C4-2B (cell line): ENCODE measurements at regions not wholly inside any gene's neighbourhood (a gene's known extent, or its start where the extent isn't known, plus 50 kb on each side); places are given as distances from the start of the nearest gene placed in this dataset.

Experiments used
- H3K27ac ChIP-seq: fragments of 450-650 bp; 2 replicates; pipeline ENCODE4 v1.5.1; 2017
- ZFX ChIP-seq: fragments of 450-650 bp; IDR thresholded peaks from 2 replicates; pipeline ENCODE4 v1.6.1; 2017
- TF ChIP-seq, protein P1 (sequence below): fragments of 450-650 bp; conservative IDR thresholded peaks from 2 replicates; pipeline ENCODE4 v1.5.1; 2017; ENCODE audit warnings: mild to moderate bottlenecking

DNA sequence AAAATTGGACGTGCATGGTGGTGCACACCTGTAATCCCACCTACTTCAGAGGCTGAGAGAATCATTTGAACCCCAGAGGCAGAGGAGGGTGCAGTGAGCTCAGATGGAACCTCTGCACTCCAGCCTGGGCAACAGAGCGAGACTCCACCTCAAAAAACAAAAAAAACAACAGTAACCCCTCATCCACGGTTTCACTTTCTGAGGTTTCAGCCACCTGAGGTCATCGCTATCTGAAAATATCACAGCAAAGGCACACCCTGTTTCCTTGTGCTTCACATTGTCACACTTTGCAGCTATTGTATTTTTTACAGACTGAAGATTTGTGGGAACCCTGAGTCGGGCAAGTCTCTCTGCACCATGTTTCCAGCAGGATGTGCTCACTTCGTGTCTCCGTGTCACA is 54.1 kb upstream of the FOXQ1 start:
- no peak overlapping the region for H3K27ac ChIP-seq
- TF ChIP-seq, protein P1, sequence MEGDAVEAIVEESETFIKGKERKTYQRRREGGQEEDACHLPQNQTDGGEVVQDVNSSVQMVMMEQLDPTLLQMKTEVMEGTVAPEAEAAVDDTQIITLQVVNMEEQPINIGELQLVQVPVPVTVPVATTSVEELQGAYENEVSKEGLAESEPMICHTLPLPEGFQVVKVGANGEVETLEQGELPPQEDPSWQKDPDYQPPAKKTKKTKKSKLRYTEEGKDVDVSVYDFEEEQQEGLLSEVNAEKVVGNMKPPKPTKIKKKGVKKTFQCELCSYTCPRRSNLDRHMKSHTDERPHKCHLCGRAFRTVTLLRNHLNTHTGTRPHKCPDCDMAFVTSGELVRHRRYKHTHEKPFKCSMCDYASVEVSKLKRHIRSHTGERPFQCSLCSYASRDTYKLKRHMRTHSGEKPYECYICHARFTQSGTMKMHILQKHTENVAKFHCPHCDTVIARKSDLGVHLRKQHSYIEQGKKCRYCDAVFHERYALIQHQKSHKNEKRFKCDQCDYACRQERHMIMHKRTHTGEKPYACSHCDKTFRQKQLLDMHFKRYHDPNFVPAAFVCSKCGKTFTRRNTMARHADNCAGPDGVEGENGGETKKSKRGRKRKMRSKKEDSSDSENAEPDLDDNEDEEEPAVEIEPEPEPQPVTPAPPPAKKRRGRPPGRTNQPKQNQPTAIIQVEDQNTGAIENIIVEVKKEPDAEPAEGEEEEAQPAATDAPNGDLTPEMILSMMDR, result no peak
- TF ChIP-seq ZFX, result no peak

DNA sequence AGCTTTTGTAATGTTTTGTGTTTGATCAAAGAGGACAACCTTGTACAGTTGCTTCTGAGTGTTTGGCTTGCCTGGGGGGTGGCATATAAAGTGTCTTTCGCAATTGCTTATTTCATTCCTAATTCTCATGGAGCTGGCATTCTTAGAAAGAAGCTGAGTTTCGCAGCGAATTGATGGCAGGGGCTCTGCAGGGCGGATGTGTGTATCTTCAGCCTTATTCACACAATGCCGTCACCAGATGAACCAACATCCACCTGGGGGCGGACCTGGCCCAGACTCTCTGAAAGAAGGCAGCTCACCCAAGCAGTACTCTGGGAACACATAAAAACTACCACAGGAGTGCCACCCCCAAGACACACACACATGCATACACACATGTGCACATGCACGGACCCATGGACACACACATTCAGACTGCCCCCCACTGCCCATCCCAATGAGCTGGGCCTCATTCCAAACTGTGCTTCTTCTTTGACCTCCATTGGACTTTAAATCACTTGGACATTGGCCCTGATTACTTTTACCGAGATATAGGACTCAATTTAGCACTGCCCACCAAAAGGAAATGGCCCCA is 55.4 kb upstream of the FOXQ1 start:
- no peak overlapping the region for H3K27ac ChIP-seq
- TF ChIP-seq ZFX, result no peak
- TF ChIP-seq, protein P1, result no peak

DNA sequence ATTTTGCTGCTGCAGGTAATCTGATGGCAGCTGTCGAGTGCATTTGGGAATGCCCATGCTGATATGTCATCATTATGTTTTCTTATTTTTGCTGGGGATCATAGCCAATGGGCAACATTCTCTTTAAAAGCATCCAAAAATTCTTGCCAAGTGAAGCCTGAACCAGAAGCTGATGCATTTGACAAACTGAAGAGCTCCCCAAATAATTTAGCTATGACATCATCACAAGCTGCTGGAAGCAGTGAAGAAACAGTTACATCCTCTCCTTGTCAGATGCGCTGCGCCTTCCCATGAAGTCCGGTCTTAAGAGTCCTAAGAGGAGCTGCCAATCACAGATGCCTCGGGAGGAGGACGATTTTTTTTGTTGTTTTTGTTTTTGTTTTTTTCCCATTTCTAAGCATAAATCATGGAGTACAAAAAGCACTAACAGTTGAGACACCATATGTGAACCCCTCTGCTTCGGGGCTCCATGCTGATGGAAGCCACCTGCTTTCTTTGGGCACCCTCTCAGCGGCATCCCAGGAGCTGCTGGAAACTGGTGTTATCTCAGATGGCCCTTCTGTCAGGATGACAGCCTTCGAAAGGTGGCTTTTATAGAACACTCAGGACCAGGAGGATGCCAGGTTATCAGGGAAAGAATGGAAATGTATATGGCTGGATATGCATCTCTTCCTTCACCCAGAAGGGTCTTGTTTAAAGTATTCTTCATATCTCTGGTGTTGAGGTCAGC is 56.1 kb upstream of the FOXQ1 start:
- H3K27ac ChIP-seq, result no peak overlapping the region
- TF ChIP-seq, protein P1, result no peak
- no peak for TF ChIP-seq ZFX

DNA sequence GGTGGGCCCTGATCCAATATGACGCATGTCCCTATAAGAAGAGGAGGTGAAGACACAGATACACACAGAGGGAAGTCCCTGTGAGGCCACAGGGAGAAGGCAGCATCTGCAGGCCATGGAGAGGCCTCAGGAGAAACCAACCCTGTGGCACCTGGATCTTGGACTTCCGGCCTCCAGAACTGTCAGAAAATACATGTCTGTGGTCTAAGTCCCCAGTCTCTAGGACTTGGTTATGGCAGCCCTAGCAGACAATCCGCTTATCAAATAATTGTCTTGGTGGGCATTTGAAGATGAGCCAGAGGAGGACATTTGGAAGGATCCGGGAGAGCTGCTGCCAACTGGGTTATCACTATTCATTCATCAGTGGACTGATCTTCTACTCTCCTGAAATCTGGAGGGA is 57.6 kb upstream of the FOXQ1 start:
- no peak for TF ChIP-seq ZFX
- TF ChIP-seq, protein P1, result no peak
- H3K27ac ChIP-seq, result peak overlapping the region; percentile 0; the same call in 1 of the 2 replicates

DNA sequence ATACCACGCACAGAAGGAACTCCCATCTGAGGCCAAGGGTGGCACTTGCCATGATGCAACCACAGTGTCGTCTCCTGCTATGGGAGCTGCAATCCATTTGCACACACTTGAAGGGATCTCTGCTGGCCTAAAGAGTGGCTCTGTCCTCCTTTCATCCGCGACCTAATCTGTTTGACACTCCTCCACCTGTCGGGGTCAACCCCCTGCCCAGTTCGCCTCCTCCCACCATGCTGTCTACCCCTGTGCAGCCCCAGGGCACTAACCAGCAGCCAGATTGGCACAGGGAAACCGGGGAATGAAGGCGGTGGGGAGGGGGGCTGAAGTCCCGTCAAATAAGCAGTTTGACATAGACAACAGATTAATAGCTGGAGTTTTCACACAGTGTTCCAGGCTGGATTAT is 58.1 kb upstream of the FOXQ1 start:
- TF ChIP-seq ZFX, result no peak
- TF ChIP-seq, protein P1, result no peak
- peak overlapping the region; percentile 0; the same call in 1 of the 2 replicates for H3K27ac ChIP-seq

DNA sequence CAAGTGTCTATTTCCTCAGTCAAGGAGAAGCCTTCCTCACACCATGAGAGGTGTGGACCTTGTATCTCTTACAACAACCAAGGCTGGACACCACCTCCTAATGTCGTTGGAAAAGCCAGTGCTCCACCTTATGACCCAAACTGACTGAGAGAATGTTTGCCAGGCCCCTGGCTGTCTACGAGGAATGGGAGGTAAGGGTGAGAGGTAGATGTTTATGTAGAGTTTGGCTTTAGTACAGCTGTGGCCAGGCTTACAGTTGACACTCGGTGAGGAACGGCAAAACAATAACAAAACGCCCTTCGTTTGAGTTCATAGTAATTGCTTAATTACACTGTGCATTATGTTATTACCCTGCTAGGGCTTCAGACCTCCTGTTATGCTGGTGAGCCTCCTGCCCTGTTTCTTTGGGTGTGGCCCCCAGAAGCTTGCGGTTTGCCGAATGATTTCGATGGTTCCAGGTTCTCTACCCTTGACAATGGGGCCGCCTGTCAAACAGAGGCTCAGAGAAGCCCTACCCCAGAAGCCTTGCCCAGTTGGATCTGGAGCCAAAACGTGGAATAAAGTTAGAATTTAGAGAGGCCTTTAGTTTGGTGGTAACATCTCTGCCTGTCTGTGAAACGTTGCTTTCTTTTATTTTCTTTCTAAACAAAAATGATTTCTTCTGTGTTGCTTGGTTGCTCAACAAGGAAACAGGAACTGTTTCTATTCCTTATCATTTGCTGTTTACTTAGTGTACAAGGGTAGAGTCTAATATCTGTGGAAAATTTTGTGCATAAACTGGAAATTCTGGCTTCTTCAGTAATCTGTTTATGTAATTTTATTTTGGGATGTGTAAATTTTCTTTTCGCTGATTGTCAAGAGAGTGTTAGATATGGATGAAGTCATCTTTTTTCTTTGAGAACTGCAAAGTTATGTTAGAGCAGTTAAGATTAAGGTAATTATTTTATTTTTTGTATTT is 60.4 kb upstream of the FOXQ1 start:
- TF ChIP-seq ZFX, result no peak
- TF ChIP-seq, protein P1, result no peak
- H3K27ac ChIP-seq, result peak overlapping the region; percentile 92
